ENCODE measurements at regions not wholly inside any gene's neighbourhood (a gene's known extent, or its start where the extent isn't known, plus 50 kb on each side); places are given as distances from the start of the nearest gene placed in this dataset.
"Not testable (repeated sequence)": the region's sequence is repeated elsewhere in the genome, so short reads cannot be mapped to it uniquely, and the experiment has no call there.

DNA sequence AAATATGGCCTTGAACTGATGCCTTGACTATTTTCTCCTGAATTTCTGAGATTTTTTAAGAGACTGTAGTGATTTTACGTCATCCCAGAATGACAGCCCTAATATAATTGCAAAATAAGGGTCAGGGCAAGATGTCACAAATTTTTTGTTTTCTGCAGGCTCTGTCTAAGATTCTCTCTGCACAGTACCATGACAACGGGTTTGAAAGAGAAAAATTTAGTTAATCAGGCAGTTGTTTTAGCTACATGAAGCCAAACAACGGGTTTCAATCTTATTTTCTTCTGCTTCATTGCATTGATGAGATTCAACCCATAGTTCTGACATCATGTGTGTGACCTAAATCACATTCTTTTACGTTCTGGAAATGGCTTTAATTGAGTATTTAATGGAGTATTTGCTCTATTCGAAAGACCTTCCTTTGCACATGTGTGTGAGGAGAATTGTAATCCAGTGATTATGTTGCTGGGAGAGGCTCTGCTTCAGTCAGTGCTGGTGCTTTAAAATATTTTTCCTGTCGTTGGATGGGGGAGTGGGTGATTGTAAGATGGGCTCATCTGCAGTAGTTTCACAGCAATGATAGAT lies 118.0 kb upstream of the RHOBTB1 start:
- no peaks in the 10 kb centered on the region for H3K9me3 Mint-ChIP-seq

DNA sequence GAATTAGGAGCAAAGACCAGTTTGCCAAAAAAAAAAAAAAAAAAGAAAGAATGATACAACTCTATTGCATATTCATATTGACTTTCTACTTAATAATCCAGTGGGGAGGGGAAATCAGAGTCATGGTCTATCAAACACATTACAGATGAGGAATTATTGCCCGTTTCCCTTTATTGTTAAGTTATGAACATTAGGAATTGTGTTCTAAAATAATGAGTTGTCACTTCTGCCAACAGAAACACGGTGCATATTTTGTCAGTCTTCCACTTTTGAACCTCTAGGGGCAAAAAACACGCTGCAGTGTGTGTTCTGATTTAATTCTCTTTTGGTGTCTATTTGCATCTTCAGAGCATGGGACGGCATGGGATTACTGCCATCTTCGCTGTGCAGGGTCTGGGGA lies 115.7 kb upstream of the RHOBTB1 start:
- Mint-ChIP-seq H3K27ac (no peak overlapping the region), H3K27me3 (no peaks in the 10 kb centered on the region), H3K9me3 (no peaks in the 10 kb centered on the region), H3K36me3 (no peaks in the 10 kb centered on the region), H3K4me1 (no peaks in the 10 kb centered on the region), H3K4me3 (no peak overlapping the region)

More for the DNA sequence above, 118.0 kb upstream of the RHOBTB1 start:
- Mint-ChIP-seq H3K27me3 (no peaks in the 10 kb centered on the region), H3K27ac (no peak overlapping the region), H3K4me3 (no peak overlapping the region), H3K36me3 (no peaks in the 10 kb centered on the region), H3K4me1 (no peaks in the 10 kb centered on the region)

DNA sequence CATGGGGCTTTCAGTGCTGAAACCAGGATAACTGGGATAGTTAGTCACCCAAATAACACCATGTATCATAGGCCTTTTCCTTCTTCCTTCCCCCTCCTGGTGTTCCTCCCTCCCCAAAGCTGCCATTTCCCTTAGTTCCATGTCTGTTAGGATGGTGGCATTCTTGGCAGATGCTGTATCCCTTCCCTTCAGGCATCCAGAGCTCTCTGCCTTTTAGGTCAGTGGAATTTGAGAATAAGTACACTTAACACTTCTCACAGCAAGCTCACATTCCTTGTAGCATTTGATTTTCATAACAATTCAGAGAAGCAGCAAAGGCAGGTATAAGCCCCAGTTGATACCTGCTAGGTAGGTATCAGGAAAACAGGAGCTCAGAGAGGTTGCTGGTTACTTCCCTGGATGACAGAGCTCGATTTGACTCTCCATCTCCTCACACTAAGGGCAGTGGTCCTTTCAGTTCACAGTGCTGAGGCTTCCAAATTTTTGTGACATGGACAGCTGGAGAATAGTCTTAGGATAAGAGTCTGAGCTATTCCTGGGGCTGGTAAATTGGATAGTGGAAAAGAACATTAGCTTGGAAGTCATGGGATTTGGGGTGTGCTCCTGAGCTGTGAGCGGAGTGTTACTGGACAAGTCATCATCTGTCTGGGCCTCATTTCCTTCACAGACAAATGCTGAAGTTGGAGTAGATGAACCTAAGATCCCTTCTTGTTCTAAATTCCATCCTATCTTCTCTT lies 108.7 kb upstream of the RHOBTB1 start:
- Mint-ChIP-seq H3K9me3 (no peaks in the 10 kb centered on the region), H3K27ac (no peak overlapping the region), H3K4me3 (no peak overlapping the region), H3K36me3 (no peaks in the 10 kb centered on the region), H3K4me1 (no peaks in the 10 kb centered on the region), H3K27me3 (no peaks in the 10 kb centered on the region)

DNA sequence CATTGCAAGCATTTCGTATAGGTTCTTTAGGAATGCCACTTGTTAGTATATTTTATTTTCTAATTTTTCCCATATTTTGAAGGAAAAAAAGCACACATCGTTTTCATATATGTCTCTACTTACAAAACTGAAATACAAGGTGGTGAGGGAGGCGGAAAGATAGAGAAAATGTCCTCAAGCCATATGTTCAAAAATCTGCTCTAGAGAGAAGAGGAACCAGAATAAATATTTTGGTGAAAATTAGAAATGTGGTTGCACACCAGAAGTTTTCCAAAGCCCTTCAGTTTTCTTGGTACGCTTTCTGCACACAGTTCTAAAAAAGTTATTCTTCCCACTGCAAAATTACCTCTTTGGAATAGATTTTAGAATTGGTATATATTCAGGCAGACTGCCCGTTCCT lies 107.4 kb upstream of the RHOBTB1 start:
- H3K36me3 Mint-ChIP-seq, result no peaks in the 10 kb centered on the region
- H3K9me3 Mint-ChIP-seq, result no peaks in the 10 kb centered on the region
- peaks cover 1% of the 10 kb centered on the region for H3K27me3 Mint-ChIP-seq
- H3K4me3 Mint-ChIP-seq, result no peak overlapping the region
- H3K27ac Mint-ChIP-seq, result no peak overlapping the region
- H3K4me1 Mint-ChIP-seq, result no peaks in the 10 kb centered on the region

DNA sequence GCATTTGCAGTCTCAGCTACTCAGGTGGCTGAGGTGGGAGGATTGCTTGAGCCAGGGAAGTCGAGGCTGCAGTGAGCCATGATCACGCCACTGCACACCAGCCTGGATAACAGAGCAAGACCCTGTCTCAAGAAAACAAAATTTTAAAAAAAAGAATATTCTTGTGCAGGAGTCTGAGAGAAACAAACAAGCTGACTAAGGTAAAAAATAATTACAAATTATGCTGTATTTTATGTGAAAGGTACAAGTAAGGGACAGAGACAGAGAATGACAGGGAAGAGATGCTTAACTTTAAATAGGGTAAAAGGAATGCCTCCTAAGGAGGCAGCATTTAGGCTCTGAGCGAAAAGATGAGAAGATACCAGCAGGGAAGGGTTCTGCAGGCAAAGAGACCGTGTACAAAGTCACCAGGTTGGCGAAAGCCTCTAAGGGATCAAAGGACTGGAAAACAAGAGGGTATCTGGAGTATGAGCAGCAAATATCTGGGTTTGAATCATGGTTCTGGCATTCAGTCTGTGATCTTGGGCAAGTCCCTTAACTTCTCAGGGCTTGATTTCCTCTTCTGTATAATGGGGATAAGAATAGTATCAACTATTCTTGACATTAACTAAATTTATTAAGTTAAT lies 106.2 kb upstream of the RHOBTB1 start:
- Mint-ChIP-seq H3K27me3 (peaks cover 1% of the 10 kb centered on the region), H3K4me1 (no peaks in the 10 kb centered on the region)

DNA sequence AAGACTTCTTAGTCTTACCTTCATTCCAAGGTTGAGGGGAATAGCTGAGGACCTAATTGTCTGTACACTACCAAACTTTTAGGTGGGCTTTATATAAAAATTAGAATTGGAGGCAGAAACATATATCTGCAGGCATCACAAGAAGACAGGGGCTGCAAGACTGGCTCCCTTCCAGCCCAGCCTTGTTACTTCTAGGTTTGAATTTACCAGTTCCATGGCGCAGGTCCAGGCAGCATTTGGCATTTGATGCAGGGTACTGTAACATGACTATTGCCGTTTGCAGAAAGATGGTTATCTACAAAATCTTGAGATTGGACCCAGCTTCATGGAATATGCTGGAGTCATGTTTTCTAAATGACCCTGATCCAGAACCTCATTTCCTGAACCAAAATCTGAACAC lies 105.4 kb upstream of the RHOBTB1 start:
- Mint-ChIP-seq H3K36me3 (no peaks in the 10 kb centered on the region), H3K27ac (no peak overlapping the region), H3K27me3 (peaks cover 1% of the 10 kb centered on the region)

More for the DNA sequence above, 106.2 kb upstream of the RHOBTB1 start:
- no peak overlapping the region for H3K4me3 Mint-ChIP-seq
- no peaks in the 10 kb centered on the region for H3K36me3 Mint-ChIP-seq
- H3K27ac Mint-ChIP-seq, result no peak overlapping the region
- no peaks in the 10 kb centered on the region for H3K9me3 Mint-ChIP-seq

DNA sequence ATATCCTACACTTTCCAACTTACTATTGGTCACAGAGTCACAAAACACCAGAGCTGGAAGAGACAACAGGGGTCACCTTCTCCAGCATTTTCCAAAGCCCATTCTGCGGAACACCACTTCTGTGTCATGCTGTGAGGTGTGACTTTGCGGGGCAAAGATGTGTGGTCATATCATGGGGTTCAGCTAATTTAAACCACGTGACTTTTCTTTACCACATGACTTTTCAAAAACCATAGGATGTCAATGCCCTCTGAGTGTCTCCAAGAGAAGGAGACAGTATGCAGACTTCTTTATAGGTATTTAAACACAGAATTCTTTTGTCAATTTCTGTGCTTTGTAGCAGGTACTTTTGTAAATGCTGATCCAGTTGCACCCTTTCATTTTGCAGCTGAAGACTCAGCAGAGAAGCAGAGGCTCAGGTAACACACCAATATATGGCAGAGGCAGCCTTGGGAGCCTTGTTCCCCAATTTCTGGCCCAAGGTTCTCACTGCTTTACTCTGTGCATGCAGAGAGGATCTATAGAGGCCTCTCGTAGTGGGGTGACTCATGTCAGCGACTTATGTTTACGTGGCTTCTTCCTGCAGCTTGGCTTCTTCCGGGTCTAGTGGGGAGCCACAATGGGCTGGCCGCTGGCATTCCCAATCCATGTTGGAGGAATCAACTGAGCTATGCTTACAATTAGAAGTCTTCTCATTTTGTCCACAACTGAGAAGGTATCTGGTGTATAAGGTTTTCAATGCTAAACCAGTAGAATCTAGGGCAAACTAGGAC lies 104.0 kb upstream of the RHOBTB1 start:
- H3K27me3 Mint-ChIP-seq, result peaks cover 1% of the 10 kb centered on the region
- no peak overlapping the region for H3K4me3 Mint-ChIP-seq
- H3K27ac Mint-ChIP-seq, result no peak overlapping the region
- H3K36me3 Mint-ChIP-seq, result no peaks in the 10 kb centered on the region
- no peaks in the 10 kb centered on the region for H3K4me1 Mint-ChIP-seq
- H3K9me3 Mint-ChIP-seq, result no peaks in the 10 kb centered on the region

More for the DNA sequence above, 105.4 kb upstream of the RHOBTB1 start:
- H3K4me1 Mint-ChIP-seq, result no peaks in the 10 kb centered on the region
- no peak overlapping the region for H3K4me3 Mint-ChIP-seq
- H3K9me3 Mint-ChIP-seq, result no peaks in the 10 kb centered on the region

DNA sequence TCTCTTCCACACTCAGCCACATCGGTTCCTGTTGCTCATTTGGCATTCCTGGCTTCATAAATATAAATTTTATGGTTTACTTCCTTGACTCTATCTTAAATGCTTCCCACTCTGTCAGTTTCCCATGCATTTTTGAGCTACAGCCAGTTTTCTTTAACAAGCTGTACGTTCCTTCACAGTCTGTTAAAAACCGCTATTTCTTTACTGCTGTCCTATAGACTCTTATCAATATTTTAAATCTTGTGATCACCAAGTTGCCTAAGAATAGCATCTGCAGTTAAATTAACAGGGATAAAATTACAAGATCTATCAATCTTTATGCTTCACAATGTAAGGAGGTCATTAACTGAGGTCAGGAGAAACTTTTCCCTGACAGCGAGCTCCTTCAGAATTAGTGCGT lies 103.1 kb upstream of the RHOBTB1 start:
- Mint-ChIP-seq H3K4me1 (no peaks in the 10 kb centered on the region), H3K4me3 (no peak overlapping the region), H3K27me3 (peaks cover 1% of the 10 kb centered on the region), H3K9me3 (no peaks in the 10 kb centered on the region), H3K27ac (no peak overlapping the region), H3K36me3 (no peaks in the 10 kb centered on the region)

DNA sequence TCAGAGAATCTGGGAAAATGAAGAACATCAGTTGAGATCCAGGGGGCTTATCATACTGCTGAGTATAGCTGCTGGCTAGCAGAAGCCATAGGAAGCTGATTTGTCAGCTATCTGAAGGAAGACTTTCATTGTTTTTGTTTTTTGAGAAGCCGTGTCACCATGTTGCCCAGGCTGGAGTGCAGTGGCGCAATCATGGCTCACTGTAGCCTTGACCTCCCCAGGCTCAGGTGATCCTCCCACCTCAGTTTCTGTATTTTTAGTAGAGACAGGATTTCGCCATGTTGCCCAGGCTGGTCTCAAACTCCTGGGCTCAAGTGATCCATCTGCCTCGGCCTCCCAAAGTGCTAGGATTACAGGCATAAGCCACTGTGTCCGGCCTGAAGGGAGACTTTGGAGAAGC lies 101.5 kb upstream of the RHOBTB1 start:
- not testable (repeated sequence) for H3K27me3 Mint-ChIP-seq, H3K27ac Mint-ChIP-seq, H3K4me1 Mint-ChIP-seq, H3K36me3 Mint-ChIP-seq, H3K4me3 Mint-ChIP-seq, H3K9me3 Mint-ChIP-seq

DNA sequence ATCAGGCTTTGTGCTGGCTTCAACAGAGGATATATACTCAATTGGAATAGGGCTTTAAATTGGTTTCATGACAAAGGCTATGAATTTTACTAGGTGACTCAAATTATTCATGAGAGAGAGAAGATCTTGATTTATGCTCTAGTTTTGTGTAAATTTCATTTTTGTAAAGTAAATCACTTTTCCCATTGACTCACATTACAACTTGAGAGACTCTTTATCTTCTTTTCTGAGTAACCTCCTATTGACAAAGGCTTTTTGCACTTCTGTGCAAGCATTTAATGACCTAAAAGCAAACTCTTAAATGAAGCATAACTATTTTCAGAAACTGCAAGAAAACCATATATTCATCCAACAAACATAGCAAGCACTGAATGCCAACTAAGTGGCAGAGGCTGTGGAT lies 98.5 kb upstream of the RHOBTB1 start:
- Mint-ChIP-seq H3K4me3 (no peak overlapping the region), H3K36me3 (no peaks in the 10 kb centered on the region), H3K27ac (no peak overlapping the region), H3K27me3 (peaks cover under 1% of the 10 kb centered on the region), H3K9me3 (no peaks in the 10 kb centered on the region), H3K4me1 (no peaks in the 10 kb centered on the region)

DNA sequence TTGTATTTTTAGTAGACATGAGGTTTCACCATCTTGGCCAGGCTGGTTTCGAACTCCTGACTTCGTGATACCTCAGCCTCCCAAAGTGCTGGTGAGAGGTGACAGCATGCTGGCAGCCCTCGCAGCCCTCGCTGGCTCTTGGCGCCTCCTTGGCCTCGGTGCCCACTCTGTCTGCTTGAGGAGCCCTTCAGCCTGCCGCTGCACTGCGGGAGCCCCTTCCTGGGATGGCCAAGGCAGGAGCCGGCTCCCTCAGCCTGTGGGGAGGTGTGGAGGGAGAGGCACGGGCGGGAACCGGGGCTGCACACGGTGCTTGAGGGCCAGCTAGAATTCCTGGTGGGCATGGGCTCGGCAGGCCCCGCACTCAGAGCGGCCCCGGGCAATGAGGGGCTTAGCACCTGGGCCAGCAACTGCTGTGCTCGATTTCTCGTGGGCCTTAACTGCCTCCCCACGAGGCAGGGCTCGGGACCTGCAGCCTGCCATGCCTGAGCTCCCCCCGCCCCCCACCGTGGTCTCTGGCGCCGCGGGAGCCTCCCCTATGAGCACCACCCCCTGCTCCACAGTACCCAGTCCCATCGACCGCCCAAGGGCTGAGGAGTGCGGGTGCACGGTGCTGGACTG lies 96.5 kb upstream of the RHOBTB1 start:
- Mint-ChIP-seq H3K27ac (no peak overlapping the region), H3K9me3 (no peaks in the 10 kb centered on the region), H3K27me3 (no peaks in the 10 kb centered on the region), H3K36me3 (no peaks in the 10 kb centered on the region), H3K4me1 (no peaks in the 10 kb centered on the region), H3K4me3 (no peak overlapping the region)

DNA sequence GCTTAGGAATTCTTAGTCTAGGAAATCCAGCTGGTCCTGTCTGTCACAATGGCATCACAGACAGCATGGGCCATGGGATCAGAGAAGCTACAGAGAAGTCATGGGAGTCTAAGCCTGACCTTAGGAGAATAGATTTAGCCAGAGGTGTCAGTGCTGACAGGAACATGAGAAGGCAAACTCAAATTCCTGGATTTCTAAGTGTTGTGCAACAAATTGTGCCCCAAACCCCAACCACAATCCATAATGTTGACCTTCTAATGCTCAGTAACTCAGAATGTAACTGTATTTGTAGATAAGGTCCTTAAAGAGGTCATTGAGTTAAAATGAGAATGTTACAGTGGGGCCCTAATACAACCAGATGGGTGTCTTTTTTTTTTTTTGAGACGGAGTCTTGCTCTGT lies 95.9 kb upstream of the RHOBTB1 start:
- Mint-ChIP-seq H3K9me3 (no peaks in the 10 kb centered on the region), H3K27me3 (no peaks in the 10 kb centered on the region), H3K36me3 (no peaks in the 10 kb centered on the region), H3K4me1 (no peaks in the 10 kb centered on the region), H3K4me3 (no peak overlapping the region), H3K27ac (no peak overlapping the region)

DNA sequence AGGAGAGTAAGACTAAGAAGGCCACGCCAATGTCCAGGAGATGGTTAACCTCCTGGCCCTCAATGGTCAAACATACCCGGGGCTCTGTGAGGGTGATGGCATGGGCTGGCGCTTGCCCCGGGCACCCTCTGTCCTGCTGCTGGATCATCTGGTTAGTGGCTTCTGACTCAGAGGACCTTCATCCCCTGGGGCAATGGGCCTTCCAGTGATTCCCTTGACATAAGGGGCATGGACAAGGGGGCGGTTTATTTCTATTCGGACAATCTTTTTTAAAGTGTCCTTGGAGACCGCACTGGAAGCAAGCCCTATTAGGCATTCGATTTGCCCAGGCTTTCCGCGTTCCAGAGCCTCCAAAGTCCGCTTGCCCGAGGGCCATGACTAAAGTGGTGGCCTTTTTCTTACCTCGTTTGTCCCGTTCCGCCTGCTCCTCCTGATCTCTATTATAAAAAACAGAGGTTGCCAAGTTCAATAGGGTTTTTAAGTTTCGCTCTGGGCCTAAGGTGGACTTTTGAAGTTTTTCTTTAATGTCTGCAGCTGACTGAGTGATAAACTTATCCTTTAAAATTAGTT lies 93.4 kb upstream of the RHOBTB1 start:
- H3K27me3 Mint-ChIP-seq, H3K27ac Mint-ChIP-seq, H3K9me3 Mint-ChIP-seq, H3K4me3 Mint-ChIP-seq, H3K36me3 Mint-ChIP-seq, H3K4me1 Mint-ChIP-seq: not testable (repeated sequence)

DNA sequence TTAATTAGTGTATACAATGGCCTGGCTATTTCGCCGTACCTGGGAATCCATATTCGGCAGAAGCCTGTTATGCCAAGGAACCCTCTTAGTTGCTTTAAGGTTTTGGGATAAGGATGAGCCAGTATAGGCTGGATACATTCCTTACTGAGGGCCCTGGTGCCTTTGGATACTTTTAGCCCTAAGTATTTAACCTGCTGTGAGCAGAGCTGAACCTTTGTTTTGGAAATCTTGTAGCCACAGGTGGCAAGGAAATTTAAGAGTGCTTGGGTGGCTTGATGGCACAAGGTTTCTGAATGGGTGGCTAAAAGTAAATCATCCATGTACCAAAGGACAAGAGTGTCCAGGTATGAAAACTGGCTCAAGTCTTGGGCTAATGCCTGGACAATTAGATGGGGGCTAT lies 92.2 kb upstream of the RHOBTB1 start:
- H3K9me3 Mint-ChIP-seq, H3K27me3 Mint-ChIP-seq, H3K27ac Mint-ChIP-seq, H3K4me1 Mint-ChIP-seq, H3K36me3 Mint-ChIP-seq, H3K4me3 Mint-ChIP-seq: not testable (repeated sequence)

DNA sequence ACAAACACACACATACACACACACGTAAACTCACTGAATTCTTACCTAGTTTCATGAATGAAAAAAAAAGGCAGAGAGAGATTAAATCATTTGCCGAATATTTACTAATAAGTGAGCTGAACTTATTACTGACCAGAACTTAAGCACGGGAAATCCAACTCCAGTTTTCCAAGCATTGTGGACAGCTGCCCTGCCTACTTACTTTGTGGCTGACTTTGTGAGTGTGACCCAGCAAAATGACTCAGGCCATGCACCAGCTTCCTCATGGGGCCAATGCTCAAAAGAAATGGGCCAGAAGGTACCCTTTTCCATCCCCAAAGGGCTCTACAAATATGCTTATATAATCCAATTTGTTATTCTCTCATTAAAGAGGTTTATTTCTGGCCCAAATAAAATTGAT lies 87.4 kb upstream of the RHOBTB1 start:
- H3K9me3 Mint-ChIP-seq, result no peaks in the 10 kb centered on the region
- no peak overlapping the region for H3K27ac Mint-ChIP-seq
- no peaks in the 10 kb centered on the region for H3K4me1 Mint-ChIP-seq
- H3K36me3 Mint-ChIP-seq, result no peaks in the 10 kb centered on the region
- H3K4me3 Mint-ChIP-seq, result no peak overlapping the region
- peaks cover 4% of the 10 kb centered on the region for H3K27me3 Mint-ChIP-seq

Data from activated naive CD4-positive, alpha-beta T cell treated with anti-CD3 and anti-CD28 coated beads, Interleukin-2, amount 50 U/mL, for 24 hours (primary cell).